Naive thymus-derived CD8-positive, alpha-beta T cell (primary cell): ENCODE measurements at regions not wholly inside any gene's neighbourhood (a gene's known extent, or its start where the extent isn't known, plus 50 kb on each side); places are given as distances from the start of the nearest gene placed in this dataset.

Experiments used
- ATAC-seq, 2 donors: fragments of 150-1000 bp; cut with Tn5 transposase in 1 of 2; sonication (Bioruptor Pico), chemical (Tn5 transposase) in 1 of 2; 1 replicate in 1 of 2; 2 replicates in 1 of 2; pipeline ENCODE4 v1.10.0; 2021; ENCODE audit warnings: mild to moderate bottlenecking in 2 of 2, moderate library complexity in 2 of 2
- POLR2A ChIA-PET: fragments of 350-600 bp; sonication (Branson Sonifier 250); formaldehyde crosslinking; loops from one replicate; lab custom pipeline; 2021; ENCODE audit warnings: antibody characterized with exemption; lab: Charles Lee
- DNase-seq, 10 donors: peaks; one replicate each; pipeline versions ENCODE4 v3.0.0 to v3.0.0-alpha.2; 2020 to 2022
- H3K27ac Mint-ChIP-seq, 10 donors: one replicate each; pipeline ENCODE4 v1.8.0; 2020 to 2022; ENCODE audit warnings: mild to moderate bottlenecking in 10 of 10, mixed read lengths in 10 of 10, moderate library complexity in 4 of 10, inconsistent platforms in 1 of 10
- H3K27me3 Mint-ChIP-seq, 5 donors: one replicate each; pipeline ENCODE4 v1.8.0; 2021 to 2022; ENCODE audit warnings: mixed read lengths in 5 of 5
- H3K36me3 Mint-ChIP-seq, 3 donors: one replicate each; pipeline ENCODE4 v1.8.0; 2020 to 2022; ENCODE audit warnings: mixed read lengths in 3 of 3, mild to moderate bottlenecking in 2 of 3, inconsistent platforms in 1 of 3
- H3K4me1 Mint-ChIP-seq, 4 donors: one replicate each; pipeline ENCODE4 v1.8.0; 2021 to 2022; ENCODE audit warnings: mixed read lengths in 4 of 4
- H3K4me3 Mint-ChIP-seq, 10 donors: one replicate each; pipeline ENCODE4 v1.8.0; 2020 to 2022; ENCODE audit warnings: mild to moderate bottlenecking in 10 of 10, mixed read lengths in 10 of 10, moderate library complexity in 6 of 10, inconsistent platforms in 1 of 10
- H3K9me3 Mint-ChIP-seq, 9 donors: one replicate each; pipeline ENCODE4 v1.8.0; 2020 to 2022; ENCODE audit warnings: mixed read lengths in 9 of 9, mild to moderate bottlenecking in 3 of 9, inconsistent platforms in 1 of 9, moderate library complexity in 1 of 9

GRCh38 chr4:19416146-19416545 lies 835.6 kb upstream of the SLIT2 start:
- H3K4me3 Mint-ChIP-seq = no peak overlapping the region
- no peaks in the 10 kb centered on the region for H3K36me3 Mint-ChIP-seq
- DNase-seq (no peak), ATAC-seq (no peak)
- no peaks in the 10 kb centered on the region for H3K4me1 Mint-ChIP-seq
- no peaks in the 10 kb centered on the region for H3K27me3 Mint-ChIP-seq
- H3K9me3 Mint-ChIP-seq = peaks cover 0 to 33% (median 17%) of the 10 kb centered on the region in 9 donors
- no peak overlapping the region for H3K27ac Mint-ChIP-seq
- POLR2A ChIA-PET = no interaction called here

- DNase-seq (no peak), ATAC-seq (no peak)
- POLR2A ChIA-PET = no interaction called here
- no peak overlapping the region for H3K27ac Mint-ChIP-seq
- H3K4me1 Mint-ChIP-seq = no peaks in the 10 kb centered on the region
- no peaks in the 10 kb centered on the region for H3K36me3 Mint-ChIP-seq
- no peaks in the 10 kb centered on the region for H3K27me3 Mint-ChIP-seq
- no peak overlapping the region for H3K4me3 Mint-ChIP-seq
- peaks cover 0 to 28% (median 2%) of the 10 kb centered on the region in 9 donors for H3K9me3 Mint-ChIP-seq
These were observed 843.2 kb upstream of the SLIT2 start for GRCh38 chr4:19408490-19408889.

GRCh38 chr4:19406789-19407188 lies 844.9 kb upstream of the SLIT2 start:
- Mint-ChIP-seq H3K27me3 (no peaks in the 10 kb centered on the region), H3K27ac (no peak overlapping the region), H3K36me3 (no peaks in the 10 kb centered on the region), H3K9me3 (peaks cover 0 to 45% (median 8%) of the 10 kb centered on the region in 9 donors), H3K4me1 (no peaks in the 10 kb centered on the region), H3K4me3 (no peak overlapping the region)
- ATAC-seq (no peak), DNase-seq (no peak)
- POLR2A ChIA-PET = no interaction called here

- no peak overlapping the region for H3K27ac Mint-ChIP-seq
- H3K9me3 Mint-ChIP-seq = peaks cover 0 to 47% (median 12%) of the 10 kb centered on the region in 9 donors
- H3K4me1 Mint-ChIP-seq = no peaks in the 10 kb centered on the region
- H3K4me3 Mint-ChIP-seq = no peak overlapping the region
- ATAC-seq (no peak), DNase-seq (no peak)
- POLR2A ChIA-PET = no interaction called here
- no peaks in the 10 kb centered on the region for H3K36me3 Mint-ChIP-seq
- H3K27me3 Mint-ChIP-seq = no peaks in the 10 kb centered on the region
These were observed 847.8 kb upstream of the SLIT2 start for GRCh38 chr4:19403786-19404370.

- POLR2A ChIA-PET = no interaction called here
- peaks cover 2 to 41% (median 9%) of the 10 kb centered on the region in 9 donors for H3K9me3 Mint-ChIP-seq
- no peak overlapping the region for H3K4me3 Mint-ChIP-seq
- no peaks in the 10 kb centered on the region for H3K27me3 Mint-ChIP-seq
- H3K27ac Mint-ChIP-seq = no peak overlapping the region
- H3K36me3 Mint-ChIP-seq = no peaks in the 10 kb centered on the region
- ATAC-seq (no peak), DNase-seq (no peak)
- no peaks in the 10 kb centered on the region for H3K4me1 Mint-ChIP-seq
These were observed 849.1 kb upstream of the SLIT2 start for GRCh38 chr4:19402581-19403065.

GRCh38 chr4:19401301-19402080 lies 850.2 kb upstream of the SLIT2 start:
- Mint-ChIP-seq H3K27ac (no peak overlapping the region), H3K36me3 (no peaks in the 10 kb centered on the region), H3K4me3 (no peak overlapping the region), H3K27me3 (no peaks in the 10 kb centered on the region), H3K4me1 (no peaks in the 10 kb centered on the region), H3K9me3 (peaks cover 2 to 38% (median 10%) of the 10 kb centered on the region in 9 donors)
- no peak for DNase-seq
- no peak for ATAC-seq
- POLR2A ChIA-PET = no interaction called here

GRCh38 chr4:19400820-19401219 lies 850.9 kb upstream of the SLIT2 start:
- no peak overlapping the region for H3K4me3 Mint-ChIP-seq
- no peaks in the 10 kb centered on the region for H3K27me3 Mint-ChIP-seq

GRCh38 chr4:19399001-19399400 lies 852.7 kb upstream of the SLIT2 start:
- Mint-ChIP-seq H3K27me3 (no peaks in the 10 kb centered on the region), H3K36me3 (no peaks in the 10 kb centered on the region)

More at GRCh38 chr4:19400820-19401219, 850.9 kb upstream of the SLIT2 start:
- Mint-ChIP-seq H3K36me3 (no peaks in the 10 kb centered on the region), H3K27ac (no peak overlapping the region), H3K4me1 (no peaks in the 10 kb centered on the region), H3K9me3 (peaks cover 2 to 37% (median 10%) of the 10 kb centered on the region in 9 donors)
- DNase-seq (no peak), ATAC-seq (no peak)
- POLR2A ChIA-PET = no interaction called here

GRCh38 chr4:19386786-19387185 lies 864.9 kb upstream of the SLIT2 start:
- no peak for ATAC-seq

More at GRCh38 chr4:19399001-19399400, 852.7 kb upstream of the SLIT2 start:
- POLR2A ChIA-PET = no interaction called here
- no peak overlapping the region for H3K27ac Mint-ChIP-seq
- no peaks in the 10 kb centered on the region for H3K4me1 Mint-ChIP-seq
- peaks cover 5 to 24% (median 10%) of the 10 kb centered on the region in 9 donors for H3K9me3 Mint-ChIP-seq
- DNase-seq = no peak
- H3K4me3 Mint-ChIP-seq = no peak overlapping the region
- ATAC-seq = no peak

GRCh38 chr4:19382993-19383756 lies 868.5 kb upstream of the SLIT2 start:
- no peaks in the 10 kb centered on the region for H3K36me3 Mint-ChIP-seq
- POLR2A ChIA-PET = no interaction called here
- no peaks in the 10 kb centered on the region for H3K27me3 Mint-ChIP-seq
- H3K27ac Mint-ChIP-seq = no peak overlapping the region
- H3K4me3 Mint-ChIP-seq = no peak overlapping the region
- DNase-seq (no peak), ATAC-seq (no peak)
- peaks cover 4 to 48% (median 11%) of the 10 kb centered on the region in 9 donors for H3K9me3 Mint-ChIP-seq
- no peaks in the 10 kb centered on the region for H3K4me1 Mint-ChIP-seq

More at GRCh38 chr4:19386786-19387185, 864.9 kb upstream of the SLIT2 start:
- H3K27me3 Mint-ChIP-seq = no peaks in the 10 kb centered on the region
- no peaks in the 10 kb centered on the region for H3K4me1 Mint-ChIP-seq
- DNase-seq = no peak
- H3K27ac Mint-ChIP-seq = no peak overlapping the region
- H3K4me3 Mint-ChIP-seq = no peak overlapping the region
- H3K36me3 Mint-ChIP-seq = peaks cover 0 to 4% (median 0%) of the 10 kb centered on the region in 3 donors
- H3K9me3 Mint-ChIP-seq = peaks cover 6 to 54% (median 16%) of the 10 kb centered on the region in 9 donors
- POLR2A ChIA-PET = no interaction called here

GRCh38 chr4:19381068-19381467 lies 870.6 kb upstream of the SLIT2 start:
- Mint-ChIP-seq H3K36me3 (no peaks in the 10 kb centered on the region), H3K9me3 (peaks cover 2 to 39% (median 10%) of the 10 kb centered on the region in 9 donors), H3K4me3 (no peak overlapping the region), H3K27me3 (no peaks in the 10 kb centered on the region), H3K4me1 (no peaks in the 10 kb centered on the region), H3K27ac (no peak overlapping the region)
- POLR2A ChIA-PET = no interaction called here
- DNase-seq = no peak
- no peak for ATAC-seq

GRCh38 chr4:19380600-19380999 lies 871.1 kb upstream of the SLIT2 start:
- Mint-ChIP-seq H3K4me1 (no peaks in the 10 kb centered on the region), H3K9me3 (peaks cover 4 to 39% (median 10%) of the 10 kb centered on the region in 9 donors), H3K4me3 (no peak overlapping the region), H3K27me3 (no peaks in the 10 kb centered on the region), H3K36me3 (no peaks in the 10 kb centered on the region), H3K27ac (no peak overlapping the region)
- ATAC-seq (no peak), DNase-seq (no peak)
- POLR2A ChIA-PET = no interaction called here

- Mint-ChIP-seq H3K27ac (no peak overlapping the region), H3K4me1 (no peaks in the 10 kb centered on the region), H3K36me3 (no peaks in the 10 kb centered on the region), H3K27me3 (no peaks in the 10 kb centered on the region), H3K4me3 (no peak overlapping the region), H3K9me3 (peaks cover 4 to 26% (median 10%) of the 10 kb centered on the region in 9 donors)
- DNase-seq (no peak), ATAC-seq (no peak)
- POLR2A ChIA-PET = no interaction called here
These were observed 872.5 kb upstream of the SLIT2 start for GRCh38 chr4:19379191-19379708.
